SK-N-DZ (cell line): ENCODE measurements at regions not wholly inside any gene's neighbourhood (a gene's known extent, or its start where the extent isn't known, plus 50 kb on each side); places are given as distances from the start of the nearest gene placed in this dataset.

Source experiments
- DNase-seq: peaks from one replicate; pipeline ENCODE4 v3.0.0-alpha.2; 2015; ENCODE audit warnings: low spot score

DNA sequence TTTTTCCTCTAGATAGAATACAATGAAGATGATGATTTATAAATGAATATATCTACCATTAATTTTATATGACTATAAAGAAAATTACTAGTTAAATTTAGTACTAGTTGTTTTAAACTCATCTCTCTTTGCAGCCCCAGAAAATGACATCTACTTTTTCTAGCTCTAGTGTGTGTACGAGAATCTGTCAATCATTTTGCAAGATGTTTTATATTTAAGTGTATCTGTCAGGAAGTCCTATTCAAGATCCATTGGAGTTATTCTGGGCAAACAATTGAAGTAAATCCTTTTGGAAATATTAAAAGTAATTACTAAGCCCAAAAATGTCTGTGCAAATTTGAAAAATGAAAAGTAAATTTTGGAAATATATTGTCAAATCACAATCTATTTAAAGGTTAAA, 144.3 kb upstream of the PCDH9 start:
- no peak for DNase-seq

DNA sequence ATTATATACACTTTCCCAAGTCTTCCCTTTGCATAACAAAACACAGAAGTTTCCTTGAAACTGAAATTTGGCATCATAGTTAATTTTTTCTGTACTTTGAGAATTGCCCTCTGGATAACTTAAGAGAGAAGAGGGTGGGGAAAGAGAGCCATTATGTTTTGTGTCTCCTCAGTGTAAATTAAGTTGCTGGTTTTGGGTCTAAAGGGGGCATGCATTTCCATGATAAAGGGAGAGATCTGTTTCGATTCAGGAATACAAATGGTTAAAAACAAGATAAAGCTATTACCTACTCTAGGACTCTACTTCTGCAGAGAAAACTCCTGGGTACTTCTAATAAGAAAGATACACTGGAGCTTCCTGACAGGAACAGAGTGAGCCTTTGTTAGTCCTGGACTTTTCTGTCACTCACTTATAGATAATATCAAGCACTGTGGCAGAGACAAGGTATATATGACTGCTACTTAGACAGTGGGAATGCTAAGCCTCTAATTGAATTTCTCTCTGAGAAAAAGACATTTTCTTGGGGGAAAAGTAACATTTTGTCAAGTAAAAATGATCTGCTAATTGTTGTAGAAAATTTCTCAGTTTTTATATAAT, 142.8 kb upstream of the PCDH9 start:
- DNase-seq = peak; percentile 68

DNA sequence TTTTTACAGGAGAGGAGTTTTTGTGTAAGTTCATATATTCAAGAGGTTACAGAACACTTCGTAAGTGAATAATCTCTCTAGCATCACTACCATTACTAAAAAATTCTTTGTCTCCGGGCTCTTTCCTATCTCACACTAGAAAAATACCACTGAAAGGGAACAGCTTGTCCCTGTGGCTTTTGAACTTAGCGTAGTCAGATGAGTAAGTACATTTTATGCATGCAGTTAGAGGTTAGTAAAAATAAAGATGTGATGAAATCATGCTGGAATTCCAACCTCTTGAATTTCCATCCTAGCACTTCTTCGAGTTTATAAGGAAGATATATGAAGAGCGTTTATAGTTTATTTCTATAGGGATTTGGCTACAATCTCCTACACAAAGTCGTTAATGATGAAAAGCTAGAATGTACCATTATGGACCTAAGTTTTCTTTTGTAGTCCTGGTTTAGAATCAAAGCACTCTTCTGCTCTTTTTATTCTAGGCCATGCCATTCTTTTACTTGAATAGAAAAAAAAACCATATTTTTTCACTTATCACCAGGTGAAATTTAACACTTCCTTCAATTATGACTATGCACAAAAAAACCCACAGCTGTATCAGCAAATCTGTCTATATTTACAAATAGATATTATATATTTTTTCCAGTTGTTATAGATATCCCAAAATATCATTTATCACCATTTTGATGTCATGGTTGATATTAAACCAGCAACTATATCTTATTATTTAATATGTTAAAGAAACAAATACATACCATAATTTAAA, 139.9 kb upstream of the PCDH9 start:
- no peak for DNase-seq

DNA sequence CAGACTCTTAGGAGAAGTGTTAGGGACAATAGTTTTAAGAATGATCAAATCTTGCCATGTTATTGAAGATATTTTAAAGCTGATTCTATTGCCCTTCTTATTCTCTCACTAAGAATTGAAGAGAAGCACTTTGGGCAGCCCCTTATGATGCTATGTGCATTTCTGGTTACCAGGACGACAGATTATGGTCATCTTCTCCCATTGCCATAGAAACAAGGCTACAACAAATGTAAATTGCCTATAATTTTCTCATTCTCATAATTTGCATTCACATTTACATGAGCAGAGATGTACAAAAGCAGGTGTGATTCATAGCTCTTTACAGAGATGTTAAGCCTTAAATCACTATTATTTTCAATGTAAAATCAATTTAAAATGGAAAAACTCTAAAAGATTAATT, 137.3 kb upstream of the PCDH9 start:
- no peak for DNase-seq

DNA sequence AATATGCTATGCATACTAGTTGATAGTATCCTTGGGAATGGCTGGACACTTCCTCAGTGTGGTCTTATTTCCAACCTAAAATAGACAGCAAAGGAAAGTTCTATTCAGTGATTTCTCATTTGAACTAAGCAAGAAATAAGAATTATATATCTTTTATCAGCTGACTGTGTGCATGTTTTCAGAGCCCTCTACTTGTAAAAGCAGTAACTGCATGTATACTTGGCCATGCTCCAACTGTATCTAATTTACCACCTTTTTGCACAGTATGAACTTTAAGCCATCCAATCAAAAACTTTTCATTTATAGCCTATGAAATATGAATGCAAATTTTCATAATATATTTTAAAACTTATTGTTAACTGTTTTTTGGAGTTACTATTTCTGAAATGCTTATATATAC, 136.4 kb upstream of the PCDH9 start:
- no peak for DNase-seq

DNA sequence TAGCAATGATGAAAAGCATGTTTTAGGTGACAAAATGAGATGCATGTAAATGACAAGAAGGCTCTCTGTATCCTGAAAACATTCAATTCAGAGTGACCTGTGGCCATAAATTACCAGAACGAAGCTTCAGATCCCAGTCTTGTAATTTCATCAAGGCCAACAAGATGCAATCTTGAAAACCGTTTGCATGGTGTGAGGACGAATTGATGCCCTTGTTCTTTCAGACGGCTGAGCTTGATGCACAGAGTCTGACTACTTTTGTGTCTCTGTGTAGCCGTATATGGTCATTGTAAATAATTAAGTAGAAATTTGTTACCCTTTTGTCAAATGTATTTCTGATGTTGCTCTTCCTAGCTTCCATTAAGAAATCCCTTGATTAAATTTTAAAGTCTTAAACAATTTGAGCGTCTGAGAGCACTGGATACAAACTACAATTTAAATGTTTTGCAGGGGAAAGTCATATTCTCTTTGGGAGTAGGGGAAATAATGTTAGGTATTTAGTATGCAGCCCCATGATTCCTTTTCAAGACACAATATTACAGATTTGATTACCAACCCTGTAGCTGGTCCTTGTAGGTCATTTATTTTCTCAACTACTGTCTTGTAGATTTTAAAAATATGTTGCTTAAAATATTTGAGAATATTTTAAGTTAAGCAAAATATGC, 125.8 kb upstream of the PCDH9 start:
- DNase-seq = peak; percentile 72

DNA sequence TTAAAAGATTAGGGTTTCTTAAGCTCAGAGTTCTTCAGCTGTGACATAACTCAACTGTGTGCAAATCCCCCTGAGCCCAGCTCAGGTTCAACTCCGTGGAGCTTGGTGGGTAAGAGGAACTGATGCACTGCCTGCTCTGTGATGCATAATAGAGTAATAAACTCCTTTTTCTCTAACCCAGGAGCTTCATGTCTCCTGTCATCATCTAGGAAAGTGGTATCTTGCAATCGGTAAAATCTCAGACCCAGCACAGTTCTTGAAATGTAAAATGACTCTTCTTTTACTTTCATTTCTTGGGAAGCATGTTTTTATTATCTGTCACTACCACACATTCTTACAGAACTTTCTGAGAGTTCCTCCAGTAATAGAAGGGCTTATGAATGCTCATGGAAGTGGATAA, 123.8 kb upstream of the PCDH9 start:
- no peak for DNase-seq

DNA sequence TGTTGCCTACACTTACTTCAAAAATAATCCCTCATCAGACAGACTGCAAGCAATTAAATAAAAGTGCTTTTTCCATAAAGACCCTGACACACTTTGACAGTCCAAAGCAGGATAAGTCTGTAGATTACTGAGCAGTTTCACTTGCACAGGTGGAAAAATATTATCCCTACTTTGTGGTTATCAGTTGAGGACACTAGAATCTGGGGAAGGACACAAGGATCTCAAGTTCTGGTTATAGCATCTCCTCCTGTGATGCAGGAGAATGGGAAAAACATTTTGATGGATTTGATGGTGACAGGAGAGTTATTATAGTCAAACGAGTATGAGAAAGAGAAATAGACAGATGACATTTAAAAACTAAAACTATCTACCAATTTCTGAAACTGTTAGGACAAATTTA, 122.9 kb upstream of the PCDH9 start:
- no peak for DNase-seq

DNA sequence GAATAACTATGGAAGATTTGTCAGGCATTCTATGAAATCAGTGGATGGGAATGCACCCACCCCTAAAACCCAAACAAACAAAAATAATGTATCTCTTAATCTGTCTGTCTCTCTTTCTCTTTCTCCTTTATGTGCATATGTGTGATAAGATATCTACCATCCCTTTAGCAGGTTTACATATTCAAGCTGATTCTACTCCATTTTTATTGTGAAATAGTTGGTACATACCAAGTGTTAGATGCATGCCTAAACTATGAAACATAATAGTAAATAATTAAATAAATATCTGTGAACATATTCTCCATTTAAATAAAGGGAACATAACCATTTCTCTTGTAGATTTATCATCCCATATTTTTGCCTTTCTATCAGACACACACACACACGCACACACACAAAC, 121.8 kb upstream of the PCDH9 start:
- DNase-seq = no peak

DNA sequence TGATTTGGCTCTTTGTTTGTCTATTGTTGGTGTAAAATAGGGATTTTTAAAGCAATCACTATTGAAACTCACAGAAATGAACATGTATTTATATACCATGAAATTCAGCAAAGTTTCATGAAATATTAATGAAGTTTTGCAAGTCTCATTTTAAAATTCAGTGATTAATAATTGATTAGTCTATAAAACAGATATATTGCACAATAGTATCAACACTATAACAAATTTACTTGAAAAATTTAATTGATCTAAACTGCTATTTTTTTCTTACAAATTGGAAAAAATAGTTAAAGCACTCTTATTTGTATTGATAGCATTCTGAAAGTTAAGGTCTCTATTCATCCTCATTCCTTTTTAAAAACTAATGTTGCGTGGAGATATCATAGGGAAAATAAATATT, 121.0 kb upstream of the PCDH9 start:
- no peak for DNase-seq

DNA sequence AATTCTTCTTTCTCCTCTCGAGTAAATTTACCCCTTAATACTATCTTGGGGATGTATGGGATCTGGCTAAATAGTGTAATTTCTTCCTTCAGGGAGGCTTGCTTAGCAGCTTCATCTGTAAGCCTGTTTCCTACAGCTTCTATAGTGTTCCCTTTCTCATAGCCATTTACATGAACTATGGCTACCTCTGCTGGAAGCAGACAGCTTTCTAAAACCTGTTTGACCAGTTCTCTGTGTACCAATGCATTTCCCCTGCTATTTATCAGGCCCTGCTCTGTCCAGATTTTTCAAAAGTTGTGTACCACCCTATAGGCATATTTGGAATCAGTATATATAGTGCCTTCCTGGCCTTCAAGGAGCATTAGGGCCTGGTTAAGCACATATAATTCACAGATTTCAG, 113.6 kb upstream of the PCDH9 start:
- no peak for DNase-seq

DNA sequence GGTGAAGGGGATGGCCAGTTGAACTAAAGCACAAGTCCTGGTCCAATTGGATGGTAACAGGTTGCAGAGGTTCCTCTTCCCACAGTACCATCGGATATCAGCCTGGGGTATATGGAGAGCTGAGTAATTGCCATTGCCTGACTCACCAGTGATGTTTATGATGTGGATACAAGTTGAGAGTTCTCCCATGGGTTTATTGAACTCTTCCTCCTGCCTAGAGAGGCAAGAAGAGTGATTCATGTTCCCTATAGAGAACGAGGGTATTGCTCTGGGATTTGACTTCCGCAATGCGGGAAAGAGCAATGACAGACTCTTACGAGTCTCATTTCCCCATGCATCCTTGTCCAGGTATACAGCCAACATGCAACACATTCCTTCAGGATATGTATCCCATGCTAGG, 111.3 kb upstream of the PCDH9 start:
- DNase-seq = no peak

DNA sequence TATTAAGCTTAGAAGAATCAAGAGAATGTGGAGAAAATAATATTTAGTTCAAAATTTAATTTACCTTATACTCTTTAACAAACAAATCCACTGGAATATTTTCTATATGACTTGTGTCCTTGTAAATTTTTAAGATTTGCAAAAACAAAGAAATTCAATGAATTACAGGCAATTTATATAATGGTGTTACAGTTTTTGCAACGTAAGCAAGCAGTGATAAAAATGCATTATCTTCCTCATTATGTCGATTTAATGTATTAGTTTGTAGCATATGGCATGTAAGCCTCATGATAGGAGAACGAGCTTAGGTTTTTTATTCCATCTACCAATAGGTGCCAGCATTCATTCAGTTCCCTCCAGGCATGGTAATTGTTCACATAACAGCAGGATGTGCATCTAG, 100.0 kb upstream of the PCDH9 start:
- DNase-seq = no peak

DNA sequence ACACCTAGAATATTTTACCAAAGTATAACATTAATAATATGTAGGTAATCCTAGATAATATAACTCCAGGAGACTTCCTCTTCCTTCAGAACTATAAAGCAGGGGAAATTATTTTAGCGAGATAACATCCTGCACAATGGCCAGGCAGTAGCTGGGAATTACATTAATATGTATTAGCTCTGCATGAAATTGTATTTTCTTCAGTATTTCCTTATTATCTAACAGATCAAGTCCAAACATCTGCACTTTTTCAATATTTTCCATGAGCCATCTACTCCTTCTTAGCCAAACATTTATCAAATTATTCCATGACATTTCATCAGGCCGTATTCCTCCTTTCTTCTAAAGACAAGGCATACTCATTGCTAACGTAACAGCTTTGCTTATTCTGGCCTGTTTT, 98.8 kb upstream of the PCDH9 start:
- DNase-seq = no peak

DNA sequence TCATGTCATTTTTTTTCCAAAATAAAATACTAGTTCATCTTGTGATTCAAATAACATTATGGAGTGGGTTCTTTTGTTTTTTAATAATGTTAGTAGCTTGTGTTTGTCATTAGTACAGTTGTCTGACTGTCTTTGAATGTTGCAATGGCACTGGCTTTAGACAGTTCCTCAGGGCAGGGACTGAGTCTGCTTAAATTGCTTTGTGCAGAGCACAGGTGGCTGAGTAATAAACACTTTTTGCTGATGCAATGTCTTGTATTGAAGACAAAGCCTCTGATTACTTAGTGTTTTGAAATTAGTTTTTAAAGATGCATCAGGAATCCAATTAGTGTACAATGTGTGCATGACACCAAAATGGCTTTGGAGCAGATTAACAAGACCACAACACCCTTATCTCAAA, 88.7 kb upstream of the PCDH9 start:
- no peak for DNase-seq

DNA sequence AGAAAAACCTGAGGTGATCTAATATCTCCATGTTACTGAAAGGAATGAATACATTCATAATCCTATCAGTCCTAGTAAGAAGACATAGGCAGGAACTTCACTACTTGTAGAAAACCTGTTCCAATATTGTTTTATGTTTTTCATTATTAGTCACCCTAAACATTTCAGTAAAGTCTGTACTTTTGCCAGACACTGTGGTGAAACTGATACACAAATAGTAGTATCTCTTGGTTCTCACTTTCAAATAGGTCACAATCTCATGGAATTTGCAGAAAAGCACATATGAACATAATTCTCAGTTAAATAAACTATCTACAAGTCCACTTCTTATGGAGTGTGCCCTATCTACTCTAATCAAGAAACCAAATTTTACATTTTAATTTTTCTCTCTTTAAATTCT, 88.3 kb upstream of the PCDH9 start:
- no peak for DNase-seq

DNA sequence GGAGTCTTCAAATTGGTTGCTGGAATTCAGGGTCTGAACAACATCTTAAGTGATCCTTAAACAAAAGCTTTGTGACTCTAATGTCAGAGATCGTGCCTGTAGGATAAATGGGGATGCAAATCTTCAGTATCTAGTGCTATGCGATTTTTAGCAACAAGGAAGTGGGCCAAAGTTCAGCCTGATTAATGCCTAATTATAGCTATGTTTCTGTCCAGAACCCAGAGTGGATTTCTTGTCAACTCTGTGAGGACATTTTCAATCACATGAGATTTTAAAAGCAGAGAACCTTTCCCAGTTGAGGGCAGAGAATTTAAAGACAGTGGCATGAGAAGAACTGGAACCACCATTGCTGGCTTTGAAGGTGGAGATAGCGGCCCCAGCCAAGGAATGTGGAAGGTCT, 84.3 kb upstream of the PCDH9 start:
- DNase-seq = no peak

DNA sequence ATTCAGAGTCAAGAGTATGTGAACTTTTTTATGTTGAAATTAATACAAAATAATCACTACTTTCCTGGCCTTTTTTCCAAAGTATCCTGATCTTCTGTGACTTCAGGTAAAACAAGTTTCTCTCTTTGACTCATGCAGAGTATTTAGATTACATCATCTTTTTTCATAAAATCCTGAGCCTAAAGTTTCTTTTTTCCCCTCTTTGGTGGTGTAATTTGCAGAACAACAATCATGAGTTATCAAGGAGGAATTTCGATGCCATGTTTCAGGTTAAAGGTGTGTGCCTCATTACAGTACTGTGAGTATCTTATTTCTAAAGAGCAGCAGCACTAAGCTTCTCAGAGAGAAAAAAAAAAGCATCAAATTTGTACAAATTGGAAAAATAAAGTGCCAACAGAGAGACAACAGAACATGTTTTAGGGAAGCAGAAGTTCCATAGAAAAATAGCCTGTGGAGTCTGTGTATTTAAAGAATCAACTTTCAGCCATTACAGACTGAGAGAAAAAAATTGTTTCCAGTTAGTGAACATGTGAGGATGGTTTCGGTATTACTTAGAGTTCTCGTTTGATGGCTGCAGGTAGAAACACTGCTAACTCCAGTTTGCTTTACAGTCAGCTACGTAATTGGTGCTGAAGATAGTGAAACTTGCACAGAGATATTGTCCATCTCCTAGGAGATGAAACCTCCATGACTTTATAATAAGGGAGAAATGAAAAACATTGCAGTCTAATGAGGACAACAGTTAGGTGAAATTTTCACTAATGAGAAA, 78.1 kb upstream of the PCDH9 start:
- no peak for DNase-seq

DNA sequence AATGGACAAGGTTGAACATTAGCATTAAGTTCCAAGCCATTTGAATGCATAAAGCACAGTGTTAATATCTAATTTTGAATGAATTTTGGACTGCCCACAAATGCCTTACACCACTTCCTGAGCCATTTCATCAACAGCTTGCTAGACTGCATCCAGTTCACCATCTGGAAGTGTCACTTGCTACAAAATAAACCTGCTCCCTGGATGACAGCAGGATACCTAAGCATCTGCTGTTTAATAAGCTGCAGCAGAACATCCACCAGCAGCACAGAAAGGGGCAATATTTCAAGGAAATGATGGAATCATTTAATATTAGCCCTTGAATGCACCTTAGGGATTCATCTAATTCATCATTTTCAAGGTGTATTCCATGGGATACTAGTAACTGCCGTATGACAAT, 76.6 kb upstream of the PCDH9 start:
- no peak for DNase-seq

DNA sequence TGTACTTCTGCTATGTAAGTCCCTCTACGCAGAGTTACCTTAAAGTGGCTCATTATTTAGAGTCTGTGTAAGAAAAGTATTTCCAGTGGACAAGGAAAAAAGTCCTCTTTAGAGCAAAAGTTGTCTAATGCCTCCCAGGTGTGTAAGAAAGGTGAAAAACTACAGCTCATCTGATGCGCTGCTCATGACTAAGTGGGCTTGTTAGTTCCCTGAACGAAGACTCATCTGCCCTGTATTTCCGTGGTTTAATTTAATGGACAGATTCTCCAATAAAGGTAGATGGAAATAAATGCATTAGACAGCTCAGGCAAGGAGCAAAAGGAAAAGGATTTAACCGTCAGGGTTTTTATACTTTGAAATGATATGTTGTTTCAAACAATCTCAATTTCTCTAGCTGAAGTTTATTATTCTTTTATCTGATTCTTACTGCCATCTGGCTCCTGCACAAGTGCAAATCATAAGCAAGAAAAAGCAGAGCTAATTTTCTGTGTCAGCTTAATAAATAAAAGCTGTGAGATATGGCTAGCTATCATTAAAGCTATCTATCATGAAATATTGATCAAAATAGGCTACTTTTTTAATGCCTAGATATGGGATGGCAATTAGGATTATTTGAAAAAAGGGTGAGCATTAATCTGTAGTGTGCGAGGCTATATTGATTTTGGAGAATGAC, 73.7 kb upstream of the PCDH9 start:
- no peak for DNase-seq

DNA sequence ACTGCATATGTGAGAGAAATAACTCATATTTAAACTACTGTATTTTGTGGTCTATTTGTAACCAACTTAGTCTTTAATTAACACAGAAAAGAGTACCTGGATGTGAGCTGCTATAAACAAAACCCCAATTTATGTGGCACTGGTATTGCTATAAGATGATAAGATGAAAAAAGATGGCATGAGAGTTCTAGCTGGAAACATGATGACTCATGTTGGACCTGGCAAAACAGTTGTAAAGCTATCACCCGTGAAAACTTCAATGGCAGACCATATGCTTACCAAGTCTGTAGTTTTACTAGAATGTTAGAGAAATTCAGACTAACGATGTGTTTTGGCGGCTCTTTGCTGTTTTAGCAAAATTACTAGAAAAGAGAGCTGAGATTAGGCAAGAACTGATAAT, 69.6 kb upstream of the PCDH9 start:
- DNase-seq = no peak

DNA sequence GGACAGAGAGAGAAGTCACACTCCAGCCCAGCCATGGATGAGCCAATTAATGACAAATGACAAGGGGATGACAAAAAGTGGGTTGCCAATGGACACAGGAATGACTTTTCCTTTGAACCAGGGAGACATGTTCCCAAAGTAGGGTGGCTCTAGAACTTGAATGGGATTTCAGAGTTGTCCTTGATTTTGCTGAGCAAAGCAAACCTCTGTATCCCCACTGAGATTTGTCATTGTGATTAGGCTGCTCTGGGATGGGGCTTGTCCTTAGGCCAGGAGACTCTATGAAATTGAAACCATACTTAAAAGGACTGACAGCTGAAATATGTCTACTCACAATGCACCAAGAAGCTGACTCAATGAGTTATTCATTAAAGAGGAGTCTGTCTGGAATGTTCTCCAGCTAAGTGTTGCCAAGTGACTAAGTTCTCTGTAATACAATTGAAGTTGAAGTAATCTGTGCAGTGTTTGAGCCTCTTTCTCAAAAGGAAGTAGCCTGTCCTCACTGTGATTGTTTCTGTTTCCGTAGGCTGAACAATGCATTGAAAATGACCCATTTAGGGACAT, 69.0 kb upstream of the PCDH9 start:
- no peak for DNase-seq
